ENCODE measurements at regions not wholly inside any gene's neighbourhood (a gene's known extent, or its start where the extent isn't known, plus 50 kb on each side); places are given as distances from the start of the nearest gene placed in this dataset.

- TF ChIP-seq POLR2A (IDR thresholded peaks at IDR 0.05) (no peak), CTCF (IDR thresholded peaks at IDR 0.05) (no peak)
These were observed 779.6 kb upstream of the ARPP21 start for GRCh38 chr3:34859746-34860145.

Data from esophagus squamous epithelium (tissue), 4 donors.